HCT116 (cell line): ENCODE measurements at regions not wholly inside any gene's neighbourhood (a gene's known extent, or its start where the extent isn't known, plus 50 kb on each side); places are given as distances from the start of the nearest gene placed in this dataset.

Experiments
- CEBPB ChIP-seq: IDR thresholded peaks from 2 replicates; pipeline ENCODE4 v1.6.1; 2012; ENCODE audit warnings: low read depth
- EZH2 ChIP-seq: fragments of 200-600 bp; sonication (generic); IDR thresholded peaks from 2 replicates; pipeline ENCODE4 v1.6.1; 2017; ENCODE audit warnings: antibody characterized with exemption, mixed run types
- JUND ChIP-seq: IDR thresholded peaks from 2 replicates; pipeline ENCODE4 v1.6.1; 2012
- POLR2A ChIP-seq: IDR thresholded peaks from 2 replicates; pipeline ENCODE4 v1.7.0; 2011; ENCODE audit warnings: borderline replicate concordance; ENCODE audit not compliant: insufficient read depth, insufficient read length; ENCODE audit errors: extremely low read depth
- RAD21 ChIP-seq: IDR thresholded peaks from 2 replicates; pipeline ENCODE4 v1.6.1; 2012; ENCODE audit warnings: low read depth, mild to moderate bottlenecking
- SIN3A ChIP-seq: IDR thresholded peaks from 2 replicates; pipeline ENCODE4 v1.6.1; 2012; ENCODE audit warnings: low read depth
- SRF ChIP-seq: IDR thresholded peaks from 2 replicates; pipeline ENCODE4 v1.6.1; 2012; ENCODE audit warnings: low read depth
- TCF7L2 ChIP-seq: IDR thresholded peaks from 2 replicates; pipeline ENCODE4 v1.7.0; 2011; ENCODE audit warnings: borderline replicate concordance, inconsistent platforms; ENCODE audit not compliant: insufficient read depth, insufficient read length; ENCODE audit errors: extremely low read depth
- YY1 ChIP-seq: IDR thresholded peaks from 2 replicates; pipeline ENCODE4 v1.6.1; 2011; ENCODE audit warnings: low read length, low read depth, moderate library complexity, mild to moderate bottlenecking; ENCODE audit not compliant: insufficient replicate concordance; ENCODE audit errors: extremely low read depth
- TF ChIP-seq, protein P1 (sequence below), 3 experiments: fragments of 200-600 bp in 1 of 3; sonication (generic) in 1 of 3; IDR thresholded peaks in 2 of 3; conservative IDR thresholded peaks in 1 of 3; 2 replicates each; pipeline ENCODE4 v1.5.1; 2012 to 2017; ENCODE audit warnings: low read depth in 2 of 3, low read length in 2 of 3, antibody characterized with exemption in 1 of 3, borderline replicate concordance in 1 of 3, control low read depth in 1 of 3, mild to moderate bottlenecking in 1 of 3, mixed read lengths in 1 of 3, mixed run types in 1 of 3, moderate library complexity in 1 of 3; ENCODE audit not compliant: insufficient read depth in 1 of 3
- TF ChIP-seq, protein P2 (sequence below): IDR thresholded peaks from 2 replicates; pipeline ENCODE4 v1.6.1; 2012
- TF ChIP-seq, protein P3 (sequence below): IDR thresholded peaks from 2 replicates; pipeline ENCODE4 v1.6.1; 2011; ENCODE audit warnings: mild to moderate bottlenecking, low read length, moderate library complexity; ENCODE audit not compliant: insufficient replicate concordance; ENCODE audit errors: extremely low read depth
- TF ChIP-seq, protein P4 (sequence below): IDR thresholded peaks from 2 replicates; pipeline ENCODE4 v1.6.1; 2012

DNA sequence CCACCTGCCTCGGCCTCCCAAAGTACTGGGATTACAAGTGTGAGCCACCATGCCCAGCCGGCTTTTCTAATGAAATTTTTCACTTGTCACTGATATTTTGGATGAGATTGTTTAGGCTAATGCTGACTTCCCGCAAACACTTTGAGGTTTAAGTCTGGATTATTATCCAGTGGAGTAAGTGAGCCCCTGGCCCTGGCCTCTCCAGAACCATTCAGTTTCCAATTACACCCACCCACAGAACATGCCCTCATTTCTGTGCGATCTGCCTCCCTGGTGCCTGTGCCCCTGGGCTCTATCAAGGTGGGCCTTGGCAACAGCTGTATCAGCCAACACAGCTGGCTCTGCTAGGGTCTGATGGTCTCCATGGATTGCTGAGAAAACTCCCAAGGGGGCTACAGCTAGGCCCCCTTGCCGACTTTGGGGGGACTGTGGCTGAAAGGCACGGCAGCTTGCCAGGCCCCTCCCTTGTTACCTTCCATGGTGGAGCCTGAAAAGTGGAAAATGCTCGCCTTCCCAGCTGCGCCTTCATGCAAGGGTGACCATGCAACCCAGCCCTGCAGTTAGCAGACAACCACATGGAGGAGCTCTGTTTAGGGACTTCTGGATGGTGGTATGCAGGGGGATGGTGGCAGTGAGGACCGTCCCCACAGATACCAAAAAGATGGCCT is 288.9 kb downstream of the FAM43A start:
- TF ChIP-seq, protein P1, sequence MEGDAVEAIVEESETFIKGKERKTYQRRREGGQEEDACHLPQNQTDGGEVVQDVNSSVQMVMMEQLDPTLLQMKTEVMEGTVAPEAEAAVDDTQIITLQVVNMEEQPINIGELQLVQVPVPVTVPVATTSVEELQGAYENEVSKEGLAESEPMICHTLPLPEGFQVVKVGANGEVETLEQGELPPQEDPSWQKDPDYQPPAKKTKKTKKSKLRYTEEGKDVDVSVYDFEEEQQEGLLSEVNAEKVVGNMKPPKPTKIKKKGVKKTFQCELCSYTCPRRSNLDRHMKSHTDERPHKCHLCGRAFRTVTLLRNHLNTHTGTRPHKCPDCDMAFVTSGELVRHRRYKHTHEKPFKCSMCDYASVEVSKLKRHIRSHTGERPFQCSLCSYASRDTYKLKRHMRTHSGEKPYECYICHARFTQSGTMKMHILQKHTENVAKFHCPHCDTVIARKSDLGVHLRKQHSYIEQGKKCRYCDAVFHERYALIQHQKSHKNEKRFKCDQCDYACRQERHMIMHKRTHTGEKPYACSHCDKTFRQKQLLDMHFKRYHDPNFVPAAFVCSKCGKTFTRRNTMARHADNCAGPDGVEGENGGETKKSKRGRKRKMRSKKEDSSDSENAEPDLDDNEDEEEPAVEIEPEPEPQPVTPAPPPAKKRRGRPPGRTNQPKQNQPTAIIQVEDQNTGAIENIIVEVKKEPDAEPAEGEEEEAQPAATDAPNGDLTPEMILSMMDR (IDR thresholded peaks at IDR 0.05 in 2 of 3, conservative IDR thresholded peaks at IDR 0.05 in 1 of 3; ENCODE audit: borderline replicate concordance in 1 of 3, insufficient read depth in 1 of 3, low read depth in 2 of 3, low read length in 2 of 3), result no peak
- TF ChIP-seq EZH2, result no peak
- TF ChIP-seq, protein P2, sequence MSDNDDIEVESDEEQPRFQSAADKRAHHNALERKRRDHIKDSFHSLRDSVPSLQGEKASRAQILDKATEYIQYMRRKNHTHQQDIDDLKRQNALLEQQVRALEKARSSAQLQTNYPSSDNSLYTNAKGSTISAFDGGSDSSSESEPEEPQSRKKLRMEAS, result no peak
- TF ChIP-seq, protein P3, sequence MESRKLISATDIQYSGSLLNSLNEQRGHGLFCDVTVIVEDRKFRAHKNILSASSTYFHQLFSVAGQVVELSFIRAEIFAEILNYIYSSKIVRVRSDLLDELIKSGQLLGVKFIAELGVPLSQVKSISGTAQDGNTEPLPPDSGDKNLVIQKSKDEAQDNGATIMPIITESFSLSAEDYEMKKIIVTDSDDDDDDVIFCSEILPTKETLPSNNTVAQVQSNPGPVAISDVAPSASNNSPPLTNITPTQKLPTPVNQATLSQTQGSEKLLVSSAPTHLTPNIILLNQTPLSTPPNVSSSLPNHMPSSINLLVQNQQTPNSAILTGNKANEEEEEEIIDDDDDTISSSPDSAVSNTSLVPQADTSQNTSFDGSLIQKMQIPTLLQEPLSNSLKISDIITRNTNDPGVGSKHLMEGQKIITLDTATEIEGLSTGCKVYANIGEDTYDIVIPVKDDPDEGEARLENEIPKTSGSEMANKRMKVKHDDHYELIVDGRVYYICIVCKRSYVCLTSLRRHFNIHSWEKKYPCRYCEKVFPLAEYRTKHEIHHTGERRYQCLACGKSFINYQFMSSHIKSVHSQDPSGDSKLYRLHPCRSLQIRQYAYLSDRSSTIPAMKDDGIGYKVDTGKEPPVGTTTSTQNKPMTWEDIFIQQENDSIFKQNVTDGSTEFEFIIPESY, result no peak
- TF ChIP-seq POLR2A, result no peak
- no peak for TF ChIP-seq RAD21
- no peak for TF ChIP-seq SRF
- no peak for TF ChIP-seq CEBPB
- no peak for TF ChIP-seq JUND
- TF ChIP-seq, protein P4, sequence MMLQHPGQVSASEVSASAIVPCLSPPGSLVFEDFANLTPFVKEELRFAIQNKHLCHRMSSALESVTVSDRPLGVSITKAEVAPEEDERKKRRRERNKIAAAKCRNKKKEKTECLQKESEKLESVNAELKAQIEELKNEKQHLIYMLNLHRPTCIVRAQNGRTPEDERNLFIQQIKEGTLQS, result no peak
- no peak for TF ChIP-seq YY1
- no peak for TF ChIP-seq TCF7L2
- no peak for TF ChIP-seq SIN3A
